H9 (cell line): ENCODE measurements at regions not wholly inside any gene's neighbourhood (a gene's known extent, or its start where the extent isn't known, plus 50 kb on each side); places are given as distances from the start of the nearest gene placed in this dataset.

Source experiments
- DNase-seq: peaks from one replicate; pipeline ENCODE4 v3.0.0-alpha.2; 2017
- H2AFZ ChIP-seq: one replicate; pipeline ENCODE4 v1.6.1; 2013; ENCODE audit warnings: mild to moderate bottlenecking, low read length, control low read depth, moderate library complexity
- H2AK5ac ChIP-seq: 2 replicates; pipeline ENCODE4 v1.6.1; 2013; ENCODE audit warnings: low read length, control low read depth, mixed read lengths; ENCODE audit not compliant: insufficient read length
- H2BK120ac ChIP-seq: one replicate; pipeline ENCODE4 v1.6.1; 2013; ENCODE audit warnings: low read depth, mild to moderate bottlenecking, low read length, control low read depth, inconsistent platforms; ENCODE audit not compliant: poor library complexity, severe bottlenecking
- H2BK12ac ChIP-seq: 2 replicates; pipeline ENCODE4 v1.6.1; 2013; ENCODE audit warnings: low read length, control low read depth, mixed read lengths, low read depth; ENCODE audit not compliant: insufficient read length
- H2BK15ac ChIP-seq: 2 replicates; pipeline ENCODE4 v1.6.1; 2013; ENCODE audit warnings: low read depth, low read length, control low read depth
- H2BK20ac ChIP-seq: one replicate; pipeline ENCODE4 v1.6.1; 2013; ENCODE audit warnings: low read depth, mild to moderate bottlenecking, low read length, control low read depth, inconsistent platforms; ENCODE audit not compliant: poor library complexity, severe bottlenecking
- H2BK5ac ChIP-seq: 2 replicates; pipeline ENCODE4 v1.6.1; 2013; ENCODE audit warnings: low read length, control low read depth, mixed read lengths; ENCODE audit not compliant: insufficient read length
- H3K14ac ChIP-seq: 2 replicates; pipeline ENCODE4 v1.6.1; 2013; ENCODE audit warnings: low read length, control low read depth; ENCODE audit not compliant: insufficient read depth
- H3K18ac ChIP-seq: 2 replicates; pipeline ENCODE4 v1.6.1; 2013; ENCODE audit warnings: low read depth, mild to moderate bottlenecking, mixed read lengths, low read length, control low read depth; ENCODE audit not compliant: insufficient read length
- H3K23ac ChIP-seq: 2 replicates; pipeline ENCODE4 v1.6.1; 2013; ENCODE audit warnings: low read length, control low read depth, mixed read lengths, low read depth; ENCODE audit not compliant: insufficient read length
- H3K23me2 ChIP-seq: 2 replicates; pipeline ENCODE4 v1.6.1; 2013; ENCODE audit warnings: low read depth, mild to moderate bottlenecking, mixed read lengths, low read length, control low read depth; ENCODE audit not compliant: insufficient read length, poor library complexity, severe bottlenecking
- H3K27ac ChIP-seq: 2 replicates; pipeline ENCODE4 v1.5.1; 2013; ENCODE audit warnings: low read length, control low read depth, mixed read lengths, low read depth; ENCODE audit not compliant: insufficient read length
- H3K27me3 ChIP-seq: 2 replicates; pipeline ENCODE4 v1.6.1; 2013; ENCODE audit warnings: low read length, control low read depth, inconsistent platforms; ENCODE audit not compliant: insufficient read depth
- H3K4ac ChIP-seq: 2 replicates; pipeline ENCODE4 v1.6.1; 2013; ENCODE audit warnings: low read depth, mild to moderate bottlenecking, control low read depth, inconsistent platforms, low read length, moderate library complexity
- H3K4me1 ChIP-seq: 2 replicates; pipeline ENCODE4 v1.6.1; 2013; ENCODE audit warnings: low read length, control low read depth, inconsistent platforms; ENCODE audit not compliant: insufficient read depth
- H3K4me2 ChIP-seq: 2 replicates; pipeline ENCODE4 v1.6.1; 2013; ENCODE audit warnings: low read length, control low read depth, mixed read lengths; ENCODE audit not compliant: insufficient read length, insufficient read depth
- H3K56ac ChIP-seq: 2 replicates; pipeline ENCODE4 v1.6.1; 2013; ENCODE audit warnings: low read depth, mild to moderate bottlenecking, mixed read lengths, low read length, control low read depth; ENCODE audit not compliant: insufficient read length
- H3K79me1 ChIP-seq: 2 replicates; pipeline ENCODE4 v1.6.1; 2013; ENCODE audit warnings: low read depth, mild to moderate bottlenecking, moderate library complexity, low read length, control low read depth, inconsistent platforms; ENCODE audit not compliant: insufficient read depth, poor library complexity, severe bottlenecking
- H3K79me2 ChIP-seq: 2 replicates; pipeline ENCODE4 v1.6.1; 2013; ENCODE audit warnings: low read length, control low read depth, inconsistent platforms; ENCODE audit not compliant: insufficient read depth
- H3K9ac ChIP-seq: 2 replicates; pipeline ENCODE4 v1.6.1; 2013; ENCODE audit warnings: low read length, control low read depth, mixed read lengths; ENCODE audit not compliant: insufficient read length; ENCODE audit errors: extremely low read depth
- H3K9me3 ChIP-seq: one replicate; pipeline ENCODE4 v1.6.1; 2013; ENCODE audit warnings: low read depth, low read length, inconsistent platforms; ENCODE audit not compliant: control insufficient read depth
- H3T11ph ChIP-seq: one replicate; pipeline ENCODE4 v1.6.1; 2013; ENCODE audit warnings: mild to moderate bottlenecking, low read length, control low read depth, inconsistent platforms
- H4K20me1 ChIP-seq: one replicate; pipeline ENCODE4 v1.6.1; 2013; ENCODE audit not compliant: control insufficient read depth, insufficient read length, insufficient read depth
- H4K5ac ChIP-seq: 2 replicates; pipeline ENCODE4 v1.6.1; 2013; ENCODE audit warnings: low read depth, mild to moderate bottlenecking, mixed read lengths, low read length, control low read depth; ENCODE audit not compliant: insufficient read length
- H4K8ac ChIP-seq: replicated peaks from 2 replicates; pipeline ENCODE4 v1.6.1; 2013; ENCODE audit warnings: low read length, control low read depth, mixed read lengths, low read depth; ENCODE audit not compliant: insufficient read length
- H4K91ac ChIP-seq: 2 replicates; pipeline ENCODE4 v1.6.1; 2013; ENCODE audit warnings: low read depth, mild to moderate bottlenecking, moderate library complexity, mixed read lengths, low read length, control low read depth; ENCODE audit not compliant: insufficient read length
- H3K27ac Mint-ChIP-seq, 3 experiments: 2 replicates in 2 of 3; 3 replicates in 1 of 3; pipeline ENCODE4 v1.8.0; 2020 to 2021; ENCODE audit warnings: mixed read lengths in 3 of 3, mild to moderate bottlenecking in 1 of 3, moderate library complexity in 1 of 3
- H3K27me3 Mint-ChIP-seq: 2 replicates; pipeline ENCODE4 v1.8.0; 2021; ENCODE audit warnings: low read depth, mild to moderate bottlenecking, moderate library complexity, mixed read lengths
- H3K36me3 Mint-ChIP-seq, 3 experiments: 2 replicates in 2 of 3; 3 replicates in 1 of 3; pipeline ENCODE4 v1.8.0; 2020 to 2021; ENCODE audit warnings: low read depth in 3 of 3, mixed read lengths in 3 of 3; ENCODE audit not compliant: insufficient read depth in 1 of 3
- H3K4me1 Mint-ChIP-seq, 2 experiments: 2 replicates each; pipeline ENCODE4 v1.8.0; 2020; ENCODE audit warnings: mixed read lengths in 2 of 2
- H3K4me3 Mint-ChIP-seq, 2 experiments: 2 replicates in 1 of 2; 3 replicates in 1 of 2; pipeline ENCODE4 v1.8.0; 2020 to 2021; ENCODE audit warnings: mild to moderate bottlenecking in 2 of 2, mixed read lengths in 2 of 2, moderate library complexity in 1 of 2
- H3K9me3 Mint-ChIP-seq, 2 experiments: 2 replicates in 1 of 2; 3 replicates in 1 of 2; pipeline ENCODE4 v1.8.0; 2020; ENCODE audit warnings: mild to moderate bottlenecking in 2 of 2, mixed read lengths in 2 of 2, moderate library complexity in 1 of 2
- CTCF ChIP-seq: fragments of 200-600 bp; sonication (generic); conservative IDR thresholded peaks from 3 replicates; pipeline ENCODE4 v1.8.0; 2021; ENCODE audit warnings: antibody characterized with exemption, mild to moderate bottlenecking
- WGBS: extraction: QIAGEN DNeasy Blood & Tissue Kit; methylation state at CpG from one replicate; pipeline ENCODE4 v1.1.7; 2013; ENCODE audit warnings: missing lambda C conversion rate, low lambda C conversion rate, mixed read lengths; ENCODE audit not compliant: insufficient read length; ENCODE audit errors: extremely low coverage; 5-methylcytosine and 5-hydroxymethylcytosine counted together

GRCh38 chr3:28028554-28028953 is 212.9 kb upstream of the CMC1 start:
- no peak overlapping the region for H3K9ac ChIP-seq
- H3K27ac Mint-ChIP-seq: no peak overlapping the region
- H3K36me3 Mint-ChIP-seq: peaks cover 25 to 46% (median 41%) of the 10 kb centered on the region in 3 experiments

More at GRCh38 chr3:28028554-28028953, 212.9 kb upstream of the CMC1 start:
- Histone ChIP-seq H3K4me1 (0 out of 2 replicates have a peak, but pooled peaks cover 2% of the 10 kb centered on the region), H2AK5ac (no peak overlapping the region), H3T11ph (no peak overlapping the region), H3K56ac (no peak overlapping the region), H4K5ac (no peak overlapping the region), H2BK5ac (no peak overlapping the region), H3K23me2 (no peaks in the 10 kb centered on the region), H2BK120ac (no peak overlapping the region), H3K18ac (no peak overlapping the region), H4K20me1 (no peaks in the 10 kb centered on the region), H3K79me1 (no peaks in the 10 kb centered on the region), H2BK20ac (no peak overlapping the region), H3K4ac (no peak overlapping the region), H3K23ac (no peak overlapping the region), H2BK15ac (no peak overlapping the region), H4K8ac (no peak overlapping the region), H2AFZ (no peak overlapping the region), H3K9me3 (peaks cover 8% of the 10 kb centered on the region), H3K79me2 (no peaks in the 10 kb centered on the region), H3K27ac (no peak overlapping the region), H3K14ac (no peak overlapping the region), H3K4me2 (no peak overlapping the region), H2BK12ac (no peak overlapping the region), H4K91ac (no peak overlapping the region), H3K27me3 (no peaks in the 10 kb centered on the region)
- no peak for TF ChIP-seq CTCF
- no peak for DNase-seq
- Mint-ChIP-seq H3K27me3 (no peaks in the 10 kb centered on the region), H3K9me3 (peaks cover 39 to 42% of the 10 kb centered on the region in 2 experiments), H3K4me3 (no peak overlapping the region), H3K4me1 (peaks cover 5 to 9% of the 10 kb centered on the region in 2 experiments)
- no CpG with 5 or more reads among the region's 4 CpGs for WGBS
